ENCODE measurements at regions not wholly inside any gene's neighbourhood (a gene's known extent, or its start where the extent isn't known, plus 50 kb on each side); places are given as distances from the start of the nearest gene placed in this dataset.

DNA sequence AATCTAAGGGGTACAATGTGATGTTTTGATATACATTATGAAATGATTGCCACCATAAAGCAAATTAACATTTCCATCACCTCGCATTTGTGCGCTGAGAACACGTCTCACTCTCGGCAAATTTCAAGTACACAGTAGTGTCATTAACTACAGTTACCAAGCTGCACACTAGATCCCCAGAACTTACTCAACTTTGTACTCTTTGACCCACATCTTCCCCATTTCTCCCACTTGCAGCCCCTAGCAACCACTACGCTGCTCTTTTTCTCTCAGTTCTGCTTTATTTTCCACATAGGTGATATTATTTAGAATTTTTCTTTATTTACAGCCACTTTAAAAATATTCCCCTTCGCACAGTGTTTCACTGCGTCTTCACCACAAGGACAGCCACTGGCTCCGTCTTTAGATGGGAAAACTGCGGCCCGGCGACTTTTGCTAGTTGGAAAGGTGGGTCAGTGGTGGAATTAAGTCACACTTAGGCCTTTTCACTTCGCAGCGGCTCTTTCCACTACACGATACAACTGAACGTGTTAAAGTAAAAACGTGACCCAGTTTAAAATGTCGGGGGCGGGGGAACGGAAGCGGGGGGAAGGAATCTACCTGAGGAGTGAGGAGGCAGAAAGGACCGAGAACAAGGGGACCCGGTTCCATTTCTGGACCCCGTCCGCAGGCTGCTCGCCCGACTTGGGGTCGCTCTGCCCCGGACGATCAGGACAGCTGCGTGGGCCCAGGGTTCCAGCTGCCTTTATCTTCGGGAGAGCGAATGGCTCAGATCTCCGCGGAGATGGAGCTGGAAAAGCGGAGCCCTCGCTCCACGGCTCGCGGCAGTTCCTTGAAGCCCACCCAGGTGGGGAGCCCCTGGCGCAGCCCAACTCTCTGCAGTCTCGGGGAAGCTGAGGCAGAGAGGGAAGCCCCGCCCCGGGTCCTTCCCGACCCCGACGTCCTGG is 486.1 kb downstream of the UQCRFS1 start:
- Histone ChIP-seq H3K14ac (ENCODE audit: insufficient read depth, low read length) (peak overlapping the region; percentile 39; the same call in 1 of the 2 replicates), H3K18ac (ENCODE audit: insufficient read length, low read depth, low read length) (no peak overlapping the region), H3K79me2 (ENCODE audit: insufficient read depth, low read length) (no peaks in the 10 kb centered on the region), H3K4ac (ENCODE audit: low read depth, low read length) (no peak overlapping the region), H2BK5ac (ENCODE audit: insufficient read length, low read length) (no peak overlapping the region), H4K8ac (replicated peaks; ENCODE audit: insufficient read length, low read depth, low read length) (no peak overlapping the region), H3K9ac (ENCODE audit: extremely low read depth, insufficient read length, low read length) (no peak overlapping the region), H4K5ac (ENCODE audit: insufficient read length, low read depth, low read length) (no peak overlapping the region), H2BK12ac (ENCODE audit: insufficient read length, low read depth, low read length) (no peak overlapping the region), H3K9me3 (ENCODE audit: control insufficient read depth, low read depth, low read length) (no peaks in the 10 kb centered on the region), H3K4me2 (ENCODE audit: insufficient read depth, insufficient read length, low read length) (no peak overlapping the region), H3K79me1 (ENCODE audit: insufficient read depth, low read depth, low read length, poor library complexity, severe bottlenecking) (no peaks in the 10 kb centered on the region), H4K20me1 (ENCODE audit: control insufficient read depth, insufficient read depth, insufficient read length) (no peaks in the 10 kb centered on the region), H2BK120ac (ENCODE audit: low read depth, low read length, poor library complexity, severe bottlenecking) (no peak overlapping the region), H2AFZ (ENCODE audit: low read length) (no peak overlapping the region), H2AK5ac (ENCODE audit: insufficient read length, low read length) (no peak overlapping the region), H4K91ac (ENCODE audit: insufficient read length, low read depth, low read length) (no peak overlapping the region), H2BK20ac (ENCODE audit: low read depth, low read length, poor library complexity, severe bottlenecking) (no peak overlapping the region), H3K56ac (ENCODE audit: insufficient read length, low read depth, low read length) (no peak overlapping the region), H3T11ph (ENCODE audit: low read length) (no peak overlapping the region), H3K27me3 (ENCODE audit: insufficient read depth, low read length) (no peaks in the 10 kb centered on the region), H3K4me1 (ENCODE audit: insufficient read depth, low read length) (no peaks in the 10 kb centered on the region), H2BK15ac (ENCODE audit: low read depth, low read length) (no peak overlapping the region), H3K23me2 (ENCODE audit: insufficient read length, low read depth, low read length, poor library complexity, severe bottlenecking) (peaks cover 5% of the 10 kb centered on the region), H3K23ac (ENCODE audit: insufficient read length, low read depth, low read length) (no peak overlapping the region), H3K27ac (ENCODE audit: insufficient read length, low read depth, low read length) (no peak overlapping the region)
- no peak overlapping the region for H3K4me3 Mint-ChIP-seq
- no peak for DNase-seq
- no peaks in the 10 kb centered on the region for H3K36me3 Mint-ChIP-seq (ENCODE audit: insufficient read depth in 1 of 3, low read depth in 3 of 3)
- no peaks in the 10 kb centered on the region for H3K4me1 Mint-ChIP-seq
- H3K27ac Mint-ChIP-seq: no peak overlapping the region
- H3K9me3 Mint-ChIP-seq: no peaks in the 10 kb centered on the region
- H3K27me3 Mint-ChIP-seq (ENCODE audit: low read depth): no peaks in the 10 kb centered on the region; the same call in 1 of the 2 replicates
- WGBS (ENCODE audit: extremely low coverage, insufficient read length, low lambda C conversion rate): no CpG with 5 or more reads among the region's 46 CpGs
- TF ChIP-seq, protein P1, sequence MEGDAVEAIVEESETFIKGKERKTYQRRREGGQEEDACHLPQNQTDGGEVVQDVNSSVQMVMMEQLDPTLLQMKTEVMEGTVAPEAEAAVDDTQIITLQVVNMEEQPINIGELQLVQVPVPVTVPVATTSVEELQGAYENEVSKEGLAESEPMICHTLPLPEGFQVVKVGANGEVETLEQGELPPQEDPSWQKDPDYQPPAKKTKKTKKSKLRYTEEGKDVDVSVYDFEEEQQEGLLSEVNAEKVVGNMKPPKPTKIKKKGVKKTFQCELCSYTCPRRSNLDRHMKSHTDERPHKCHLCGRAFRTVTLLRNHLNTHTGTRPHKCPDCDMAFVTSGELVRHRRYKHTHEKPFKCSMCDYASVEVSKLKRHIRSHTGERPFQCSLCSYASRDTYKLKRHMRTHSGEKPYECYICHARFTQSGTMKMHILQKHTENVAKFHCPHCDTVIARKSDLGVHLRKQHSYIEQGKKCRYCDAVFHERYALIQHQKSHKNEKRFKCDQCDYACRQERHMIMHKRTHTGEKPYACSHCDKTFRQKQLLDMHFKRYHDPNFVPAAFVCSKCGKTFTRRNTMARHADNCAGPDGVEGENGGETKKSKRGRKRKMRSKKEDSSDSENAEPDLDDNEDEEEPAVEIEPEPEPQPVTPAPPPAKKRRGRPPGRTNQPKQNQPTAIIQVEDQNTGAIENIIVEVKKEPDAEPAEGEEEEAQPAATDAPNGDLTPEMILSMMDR (conservative IDR thresholded peaks at IDR 0.05): no peak
